ENCODE measurements at regions not wholly inside any gene's neighbourhood (a gene's known extent, or its start where the extent isn't known, plus 50 kb on each side); places are given as distances from the start of the nearest gene placed in this dataset.
A peak's percentile ranks its signal among the peaks of the same experiment; 100 is the strongest.

DNA sequence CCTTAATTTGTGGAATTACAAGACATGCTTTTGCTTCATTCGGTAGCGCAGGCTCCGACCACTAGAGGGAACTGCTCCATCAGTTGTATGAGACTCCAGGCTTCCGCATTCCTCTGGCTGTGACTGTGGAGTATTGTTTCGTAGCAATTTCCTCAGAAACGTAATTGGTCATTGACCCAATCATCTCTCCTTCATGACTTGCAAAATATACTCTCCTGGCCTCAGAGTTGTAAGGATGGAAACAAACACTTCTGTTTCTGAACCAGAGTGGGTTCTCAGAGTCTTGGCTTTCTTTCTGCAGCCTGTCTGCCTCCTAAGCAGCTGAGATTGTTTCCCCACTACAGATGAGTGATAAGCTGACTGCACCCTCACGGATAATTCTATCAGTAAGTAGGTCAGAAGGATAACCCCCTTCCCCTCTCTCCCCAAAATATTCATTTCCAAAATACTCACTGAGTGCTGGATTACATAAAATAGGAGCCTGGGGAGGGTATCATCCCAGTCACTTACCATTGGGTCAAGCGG is 146.8 kb upstream of the ZC3H12C start (continued):
- TF ChIP-seq, protein P1, sequence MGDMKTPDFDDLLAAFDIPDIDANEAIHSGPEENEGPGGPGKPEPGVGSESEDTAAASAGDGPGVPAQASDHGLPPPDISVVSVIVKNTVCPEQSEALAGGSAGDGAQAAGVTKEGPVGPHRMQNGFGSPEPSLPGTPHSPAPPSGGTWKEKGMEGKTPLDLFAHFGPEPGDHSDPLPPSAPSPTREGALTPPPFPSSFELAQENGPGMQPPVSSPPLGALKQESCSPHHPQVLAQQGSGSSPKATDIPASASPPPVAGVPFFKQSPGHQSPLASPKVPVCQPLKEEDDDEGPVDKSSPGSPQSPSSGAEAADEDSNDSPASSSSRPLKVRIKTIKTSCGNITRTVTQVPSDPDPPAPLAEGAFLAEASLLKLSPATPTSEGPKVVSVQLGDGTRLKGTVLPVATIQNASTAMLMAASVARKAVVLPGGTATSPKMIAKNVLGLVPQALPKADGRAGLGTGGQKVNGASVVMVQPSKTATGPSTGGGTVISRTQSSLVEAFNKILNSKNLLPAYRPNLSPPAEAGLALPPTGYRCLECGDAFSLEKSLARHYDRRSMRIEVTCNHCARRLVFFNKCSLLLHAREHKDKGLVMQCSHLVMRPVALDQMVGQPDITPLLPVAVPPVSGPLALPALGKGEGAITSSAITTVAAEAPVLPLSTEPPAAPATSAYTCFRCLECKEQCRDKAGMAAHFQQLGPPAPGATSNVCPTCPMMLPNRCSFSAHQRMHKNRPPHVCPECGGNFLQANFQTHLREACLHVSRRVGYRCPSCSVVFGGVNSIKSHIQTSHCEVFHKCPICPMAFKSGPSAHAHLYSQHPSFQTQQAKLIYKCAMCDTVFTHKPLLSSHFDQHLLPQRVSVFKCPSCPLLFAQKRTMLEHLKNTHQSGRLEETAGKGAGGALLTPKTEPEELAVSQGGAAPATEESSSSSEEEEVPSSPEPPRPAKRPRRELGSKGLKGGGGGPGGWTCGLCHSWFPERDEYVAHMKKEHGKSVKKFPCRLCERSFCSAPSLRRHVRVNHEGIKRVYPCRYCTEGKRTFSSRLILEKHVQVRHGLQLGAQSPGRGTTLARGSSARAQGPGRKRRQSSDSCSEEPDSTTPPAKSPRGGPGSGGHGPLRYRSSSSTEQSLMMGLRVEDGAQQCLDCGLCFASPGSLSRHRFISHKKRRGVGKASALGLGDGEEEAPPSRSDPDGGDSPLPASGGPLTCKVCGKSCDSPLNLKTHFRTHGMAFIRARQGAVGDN (IDR thresholded peaks at IDR 0.05): peak; percentile 74; the same call in 1 of the 2 replicates
- TF ChIP-seq SREBF2 (IDR thresholded peaks at IDR 0.05; ENCODE audit: low read length) (no peak), CBX3 (IDR thresholded peaks at IDR 0.05; ENCODE audit: borderline replicate concordance, low read depth) (no peak), SIX5 (IDR thresholded peaks at IDR 0.05; ENCODE audit: low read depth, low read length, severe bottlenecking) (no peak), LARP7 (IDR thresholded peaks at IDR 0.05) (no peak), JUND (IDR thresholded peaks at IDR 0.05; ENCODE audit: low read depth, low read length) (no peak), RBBP5 (conservative IDR thresholded peaks at IDR 0.05) (no peak), NR2C1 (IDR thresholded peaks at IDR 0.05) (no peak), MTA3 (IDR thresholded peaks at IDR 0.05; ENCODE audit: borderline replicate concordance, low read length) (no peak), STAT3 (IDR thresholded peaks at IDR 0.05; ENCODE audit: low read depth, low read length) (no peak), FOXM1 (IDR thresholded peaks at IDR 0.05; ENCODE audit: low read depth, low read length) (peak; percentile 48; the same call in 1 of the 2 replicates), NFXL1 (IDR thresholded peaks at IDR 0.05; ENCODE audit: borderline replicate concordance) (no peak), JUNB (IDR thresholded peaks at IDR 0.05) (0 out of 2 replicates have a peak, but pooled peaks have one; percentile 11), ASH2L (IDR thresholded peaks at IDR 0.05; ENCODE audit: borderline replicate concordance, low read depth) (no peak), NFYB (IDR thresholded peaks at IDR 0.05; ENCODE audit: insufficient read depth, low read depth, low read length) (peak; percentile 74)
- TF ChIP-seq, protein P2, sequence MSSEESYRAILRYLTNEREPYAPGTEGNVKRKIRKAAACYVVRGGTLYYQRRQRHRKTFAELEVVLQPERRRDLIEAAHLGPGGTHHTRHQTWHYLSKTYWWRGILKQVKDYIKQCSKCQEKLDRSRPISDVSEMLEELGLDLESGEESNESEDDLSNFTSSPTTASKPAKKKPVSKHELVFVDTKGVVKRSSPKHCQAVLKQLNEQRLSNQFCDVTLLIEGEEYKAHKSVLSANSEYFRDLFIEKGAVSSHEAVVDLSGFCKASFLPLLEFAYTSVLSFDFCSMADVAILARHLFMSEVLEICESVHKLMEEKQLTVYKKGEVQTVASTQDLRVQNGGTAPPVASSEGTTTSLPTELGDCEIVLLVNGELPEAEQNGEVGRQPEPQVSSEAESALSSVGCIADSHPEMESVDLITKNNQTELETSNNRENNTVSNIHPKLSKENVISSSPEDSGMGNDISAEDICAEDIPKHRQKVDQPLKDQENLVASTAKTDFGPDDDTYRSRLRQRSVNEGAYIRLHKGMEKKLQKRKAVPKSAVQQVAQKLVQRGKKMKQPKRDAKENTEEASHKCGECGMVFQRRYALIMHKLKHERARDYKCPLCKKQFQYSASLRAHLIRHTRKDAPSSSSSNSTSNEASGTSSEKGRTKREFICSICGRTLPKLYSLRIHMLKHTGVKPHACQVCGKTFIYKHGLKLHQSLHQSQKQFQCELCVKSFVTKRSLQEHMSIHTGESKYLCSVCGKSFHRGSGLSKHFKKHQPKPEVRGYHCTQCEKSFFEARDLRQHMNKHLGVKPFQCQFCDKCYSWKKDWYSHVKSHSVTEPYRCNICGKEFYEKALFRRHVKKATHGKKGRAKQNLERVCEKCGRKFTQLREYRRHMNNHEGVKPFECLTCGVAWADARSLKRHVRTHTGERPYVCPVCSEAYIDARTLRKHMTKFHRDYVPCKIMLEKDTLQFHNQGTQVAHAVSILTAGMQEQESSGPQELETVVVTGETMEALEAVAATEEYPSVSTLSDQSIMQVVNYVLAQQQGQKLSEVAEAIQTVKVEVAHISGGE (CRISPR knock-in tag; IDR thresholded peaks at IDR 0.05): no peak
- TF ChIP-seq, protein P3, sequence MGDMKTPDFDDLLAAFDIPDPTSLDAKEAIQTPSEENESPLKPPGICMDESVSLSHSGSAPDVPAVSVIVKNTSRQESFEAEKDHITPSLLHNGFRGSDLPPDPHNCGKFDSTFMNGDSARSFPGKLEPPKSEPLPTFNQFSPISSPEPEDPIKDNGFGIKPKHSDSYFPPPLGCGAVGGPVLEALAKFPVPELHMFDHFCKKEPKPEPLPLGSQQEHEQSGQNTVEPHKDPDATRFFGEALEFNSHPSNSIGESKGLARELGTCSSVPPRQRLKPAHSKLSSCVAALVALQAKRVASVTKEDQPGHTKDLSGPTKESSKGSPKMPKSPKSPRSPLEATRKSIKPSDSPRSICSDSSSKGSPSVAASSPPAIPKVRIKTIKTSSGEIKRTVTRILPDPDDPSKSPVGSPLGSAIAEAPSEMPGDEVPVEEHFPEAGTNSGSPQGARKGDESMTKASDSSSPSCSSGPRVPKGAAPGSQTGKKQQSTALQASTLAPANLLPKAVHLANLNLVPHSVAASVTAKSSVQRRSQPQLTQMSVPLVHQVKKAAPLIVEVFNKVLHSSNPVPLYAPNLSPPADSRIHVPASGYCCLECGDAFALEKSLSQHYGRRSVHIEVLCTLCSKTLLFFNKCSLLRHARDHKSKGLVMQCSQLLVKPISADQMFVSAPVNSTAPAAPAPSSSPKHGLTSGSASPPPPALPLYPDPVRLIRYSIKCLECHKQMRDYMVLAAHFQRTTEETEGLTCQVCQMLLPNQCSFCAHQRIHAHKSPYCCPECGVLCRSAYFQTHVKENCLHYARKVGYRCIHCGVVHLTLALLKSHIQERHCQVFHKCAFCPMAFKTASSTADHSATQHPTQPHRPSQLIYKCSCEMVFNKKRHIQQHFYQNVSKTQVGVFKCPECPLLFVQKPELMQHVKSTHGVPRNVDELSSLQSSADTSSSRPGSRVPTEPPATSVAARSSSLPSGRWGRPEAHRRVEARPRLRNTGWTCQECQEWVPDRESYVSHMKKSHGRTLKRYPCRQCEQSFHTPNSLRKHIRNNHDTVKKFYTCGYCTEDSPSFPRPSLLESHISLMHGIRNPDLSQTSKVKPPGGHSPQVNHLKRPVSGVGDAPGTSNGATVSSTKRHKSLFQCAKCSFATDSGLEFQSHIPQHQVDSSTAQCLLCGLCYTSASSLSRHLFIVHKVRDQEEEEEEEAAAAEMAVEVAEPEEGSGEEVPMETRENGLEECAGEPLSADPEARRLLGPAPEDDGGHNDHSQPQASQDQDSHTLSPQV (IDR thresholded peaks at IDR 0.05): no peak; the same call in 1 of the 2 replicates
- TF ChIP-seq, protein P4, sequence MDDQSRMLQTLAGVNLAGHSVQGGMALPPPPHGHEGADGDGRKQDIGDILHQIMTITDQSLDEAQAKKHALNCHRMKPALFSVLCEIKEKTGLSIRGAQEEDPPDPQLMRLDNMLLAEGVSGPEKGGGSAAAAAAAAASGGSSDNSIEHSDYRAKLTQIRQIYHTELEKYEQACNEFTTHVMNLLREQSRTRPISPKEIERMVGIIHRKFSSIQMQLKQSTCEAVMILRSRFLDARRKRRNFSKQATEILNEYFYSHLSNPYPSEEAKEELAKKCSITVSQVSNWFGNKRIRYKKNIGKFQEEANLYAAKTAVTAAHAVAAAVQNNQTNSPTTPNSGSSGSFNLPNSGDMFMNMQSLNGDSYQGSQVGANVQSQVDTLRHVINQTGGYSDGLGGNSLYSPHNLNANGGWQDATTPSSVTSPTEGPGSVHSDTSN (IDR thresholded peaks at IDR 0.05; ENCODE audit: insufficient replicate concordance, low read depth, low read length): no peak
